ENCODE measurements at regions not wholly inside any gene's neighbourhood (a gene's known extent, or its start where the extent isn't known, plus 50 kb on each side); places are given as distances from the start of the nearest gene placed in this dataset.
A peak's percentile ranks its signal among the peaks of the same experiment; 100 is the strongest.

DNA sequence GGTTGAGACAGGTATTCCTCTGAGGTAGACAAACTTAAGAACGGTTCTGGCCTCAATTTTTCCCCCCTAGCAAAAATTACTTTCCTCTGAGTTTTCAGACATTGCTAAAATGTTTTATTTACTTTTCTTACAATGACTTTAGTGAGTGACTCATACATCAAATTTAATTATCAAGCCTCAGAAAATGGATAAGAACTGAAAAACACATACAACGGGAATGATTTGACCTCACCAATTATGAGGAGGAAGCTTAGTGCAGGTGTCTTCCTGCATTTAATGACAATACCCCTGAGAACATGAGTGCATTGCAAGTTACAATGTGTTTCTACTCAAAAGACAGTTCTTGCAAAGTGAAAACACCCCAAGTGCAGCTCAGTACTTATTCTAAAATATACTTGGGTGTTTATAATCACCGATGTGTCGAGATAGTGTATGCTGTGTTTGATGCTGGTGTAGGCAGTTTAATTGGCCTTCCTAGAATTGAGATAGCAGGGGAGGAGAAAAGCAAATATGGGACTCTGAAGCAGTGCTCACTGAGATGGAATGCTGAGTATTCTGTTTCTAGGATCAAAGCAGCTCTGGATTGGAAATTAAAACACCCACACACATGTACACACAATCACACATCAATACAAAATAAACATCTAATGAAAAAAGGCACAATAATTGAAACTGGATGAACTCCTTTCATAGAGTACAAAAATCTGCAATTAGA is 189.5 kb upstream of the SLC10A2 start:
- DNase-seq: no peak

DNA sequence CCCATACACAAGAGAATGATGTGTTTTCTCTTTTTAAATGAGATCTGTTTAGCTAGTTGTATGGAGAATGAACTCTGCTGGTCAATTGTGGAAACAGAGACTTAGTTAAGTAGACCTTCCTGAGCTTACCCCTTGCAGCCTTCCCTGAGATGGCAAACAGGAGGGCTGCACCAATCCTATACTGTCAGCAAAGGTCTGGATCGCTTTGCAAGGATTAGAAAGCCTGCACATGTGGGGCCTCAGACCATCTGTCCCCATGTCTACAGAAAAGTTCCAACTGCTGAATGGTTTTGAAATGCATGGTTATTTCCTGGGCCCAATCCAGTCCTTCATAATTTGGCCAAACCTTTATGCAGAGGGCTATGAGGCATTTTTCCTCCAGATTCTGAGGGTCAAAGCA is 183.9 kb upstream of the SLC10A2 start:
- DNase-seq: no peak

DNA sequence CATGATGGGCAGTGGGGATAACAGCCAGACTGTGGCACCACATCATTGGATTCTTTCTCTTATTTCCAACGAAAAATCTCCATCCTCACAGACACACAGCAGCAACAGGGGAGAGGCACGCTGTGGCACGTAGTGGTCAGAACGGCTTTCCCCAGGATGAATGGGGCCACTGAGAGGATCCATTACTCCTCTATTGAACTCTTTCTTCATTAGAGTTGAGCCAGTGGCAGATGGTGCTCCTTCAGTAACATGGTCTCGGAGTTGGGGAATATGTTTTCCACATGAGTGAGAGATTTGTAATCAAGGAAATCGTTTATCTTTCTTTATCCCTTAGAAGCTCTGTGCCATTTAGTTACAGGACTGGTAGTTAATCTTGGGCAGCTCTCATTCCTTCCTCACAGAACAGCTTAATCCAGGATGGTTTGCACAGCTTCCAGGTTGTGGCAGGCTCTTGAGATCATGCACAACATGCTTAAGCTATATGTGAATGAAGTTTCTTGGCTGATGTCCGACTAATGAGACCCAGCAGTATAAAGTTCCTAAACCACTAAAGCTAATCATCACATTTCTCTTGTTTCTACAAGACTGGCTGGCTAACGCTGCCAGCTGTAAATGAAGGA is 180.5 kb upstream of the SLC10A2 start:
- no peak for DNase-seq

GRCh38 chr13:103243495-103243894 is 177.3 kb upstream of the SLC10A2 start:
- no peak for DNase-seq

GRCh38 chr13:103238441-103238840 is 172.2 kb upstream of the SLC10A2 start:
- no peak for DNase-seq

DNA sequence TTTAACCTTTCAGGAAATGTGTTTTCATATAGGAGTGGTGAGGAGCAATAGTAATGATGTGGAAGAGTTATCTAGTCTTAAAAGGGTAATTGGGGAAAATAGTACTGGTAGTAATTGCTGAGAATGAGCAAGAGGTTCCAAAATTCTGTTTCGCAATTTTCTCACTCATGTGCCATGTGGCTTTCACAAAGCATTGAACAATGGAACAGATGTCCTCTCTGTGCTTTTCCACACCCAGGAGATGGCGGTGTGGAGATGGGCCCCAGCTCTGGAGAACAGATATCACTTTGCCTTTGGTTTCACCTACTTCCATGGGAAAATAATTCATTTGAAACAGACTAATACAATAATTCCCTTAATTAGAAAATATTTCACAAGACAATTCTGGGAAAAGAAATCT is 170.0 kb upstream of the SLC10A2 start:
- no peak for DNase-seq

GRCh38 chr13:103229674-103230073 is 163.5 kb upstream of the SLC10A2 start:
- no peak for DNase-seq

DNA sequence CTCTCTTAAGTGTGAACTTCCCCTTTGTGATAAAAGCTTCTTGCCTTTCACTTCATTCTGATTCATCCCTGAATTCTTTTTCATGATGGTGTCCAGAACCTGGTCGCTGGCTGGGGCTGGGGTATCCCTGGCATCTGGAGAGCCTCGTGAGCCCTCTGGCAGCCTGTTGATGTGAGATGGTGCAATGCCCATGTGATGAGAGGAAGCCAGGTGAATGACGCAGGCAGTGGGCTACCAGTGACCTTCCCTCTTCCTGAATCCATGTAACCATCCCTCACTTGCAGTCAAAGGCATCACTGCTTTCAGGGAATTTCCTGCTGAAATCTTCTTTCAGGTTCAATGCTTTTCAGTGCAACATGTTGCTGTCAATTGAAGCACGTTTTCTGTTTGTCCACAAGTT is 158.6 kb upstream of the SLC10A2 start:
- no peak for DNase-seq

- DNase-seq: no peak
Measured at GRCh38 chr13:103222683-103223082, 156.5 kb upstream of the SLC10A2 start.

DNA sequence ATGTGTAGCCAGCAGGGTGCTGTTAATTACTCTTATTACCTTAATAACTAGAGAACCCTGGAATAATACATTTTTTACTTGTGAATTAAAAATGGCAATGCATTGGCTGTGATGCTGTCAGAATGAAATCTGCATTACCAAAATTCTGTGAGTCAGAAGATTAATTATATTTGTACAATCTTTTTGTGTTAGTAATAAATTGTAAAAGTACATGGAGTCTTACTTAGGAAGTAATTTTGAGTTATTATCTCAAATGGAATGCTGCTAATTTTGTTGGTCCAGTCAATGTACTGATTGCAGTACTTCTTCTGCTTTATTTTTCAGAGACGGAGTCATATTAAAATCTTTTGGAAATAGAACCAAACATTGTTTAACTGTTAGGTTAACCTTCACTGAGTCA is 152.0 kb upstream of the SLC10A2 start:
- no peak for DNase-seq

DNA sequence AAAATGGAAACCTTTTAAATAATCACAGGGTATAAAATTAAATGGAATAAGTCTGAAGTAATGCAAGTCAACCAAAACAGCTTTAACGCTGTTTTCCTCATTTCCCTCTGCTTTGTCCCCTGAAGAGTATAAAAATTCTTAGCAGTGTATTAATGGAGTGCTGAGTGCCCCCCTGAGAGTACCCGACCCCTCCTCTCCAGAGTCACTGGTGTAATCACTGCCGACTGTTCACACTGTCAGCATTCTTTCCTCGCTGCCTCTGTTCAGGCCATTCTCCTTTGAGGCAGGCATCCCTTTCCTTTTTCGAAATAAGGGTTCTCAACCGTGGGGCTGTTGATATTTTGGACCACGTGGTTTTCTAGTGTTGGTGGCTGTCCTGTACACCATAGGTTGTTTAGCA is 146.9 kb upstream of the SLC10A2 start:
- no peak for DNase-seq

GRCh38 chr13:103210348-103210747 is 144.1 kb upstream of the SLC10A2 start:
- no peak for DNase-seq

GRCh38 chr13:103203735-103204330 is 137.6 kb upstream of the SLC10A2 start:
- peak; percentile 45 for DNase-seq

- DNase-seq: no peak
Measured at GRCh38 chr13:103200118-103200885, 134.1 kb upstream of the SLC10A2 start.

- no peak for DNase-seq
Measured at GRCh38 chr13:103199380-103200088, 133.3 kb upstream of the SLC10A2 start.

DNA sequence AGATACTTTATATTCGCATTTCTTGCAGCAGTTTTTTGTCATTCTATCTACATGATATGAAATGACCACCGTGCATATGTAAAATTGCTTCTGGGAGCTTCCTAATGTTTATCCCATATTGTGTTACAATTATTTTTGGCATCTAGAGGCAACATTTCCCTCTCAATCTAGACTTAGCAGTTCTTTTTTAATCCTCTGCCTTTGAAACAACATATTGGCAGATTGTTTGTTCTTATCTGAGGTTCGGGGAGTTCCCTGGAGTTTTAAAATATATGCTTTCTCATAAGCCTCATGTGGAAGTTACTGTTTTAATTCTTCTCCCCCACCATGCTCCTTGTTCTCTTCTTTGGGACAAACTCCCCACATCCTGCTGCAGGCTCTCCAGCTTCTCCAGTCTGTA is 130.1 kb upstream of the SLC10A2 start:
- DNase-seq: no peak

DNA sequence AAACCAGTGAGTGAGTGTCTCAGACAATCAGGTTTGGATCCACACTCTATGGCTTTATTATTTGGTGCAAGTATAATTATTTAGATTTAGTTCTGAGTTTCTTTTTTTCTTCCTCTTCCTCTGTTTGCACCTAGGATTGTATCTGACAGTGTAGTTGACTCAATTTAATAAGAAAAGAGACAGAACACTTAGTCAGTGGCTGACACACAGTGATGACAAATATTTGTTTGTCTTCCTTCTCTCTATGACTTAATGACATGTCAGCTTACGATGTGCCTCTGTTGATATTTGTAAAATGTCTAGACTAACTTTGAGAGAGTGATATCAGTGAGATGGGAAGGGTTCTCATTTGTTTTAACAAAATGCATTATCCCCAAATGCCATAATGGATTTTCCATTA is 129.5 kb upstream of the SLC10A2 start:
- DNase-seq: no peak

DNA sequence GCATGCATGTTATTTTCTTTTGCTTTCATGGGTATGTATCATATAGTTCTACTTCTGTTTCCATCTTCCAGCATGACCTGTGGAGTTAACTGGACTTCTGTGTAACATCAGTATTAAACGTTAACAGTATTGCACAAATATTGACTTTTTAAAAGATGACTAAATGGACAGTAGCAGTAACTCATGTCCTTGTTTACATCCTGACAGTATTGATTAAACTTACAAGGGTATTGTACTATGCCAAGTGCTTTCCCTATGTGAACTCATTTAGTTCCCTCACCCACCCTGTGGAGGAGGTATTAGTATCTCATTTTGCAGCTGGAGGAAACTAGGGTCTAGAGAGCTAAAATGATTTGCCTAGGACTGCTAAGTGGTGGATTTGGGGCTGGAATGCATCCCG is 128.7 kb upstream of the SLC10A2 start:
- no peak for DNase-seq

DNA sequence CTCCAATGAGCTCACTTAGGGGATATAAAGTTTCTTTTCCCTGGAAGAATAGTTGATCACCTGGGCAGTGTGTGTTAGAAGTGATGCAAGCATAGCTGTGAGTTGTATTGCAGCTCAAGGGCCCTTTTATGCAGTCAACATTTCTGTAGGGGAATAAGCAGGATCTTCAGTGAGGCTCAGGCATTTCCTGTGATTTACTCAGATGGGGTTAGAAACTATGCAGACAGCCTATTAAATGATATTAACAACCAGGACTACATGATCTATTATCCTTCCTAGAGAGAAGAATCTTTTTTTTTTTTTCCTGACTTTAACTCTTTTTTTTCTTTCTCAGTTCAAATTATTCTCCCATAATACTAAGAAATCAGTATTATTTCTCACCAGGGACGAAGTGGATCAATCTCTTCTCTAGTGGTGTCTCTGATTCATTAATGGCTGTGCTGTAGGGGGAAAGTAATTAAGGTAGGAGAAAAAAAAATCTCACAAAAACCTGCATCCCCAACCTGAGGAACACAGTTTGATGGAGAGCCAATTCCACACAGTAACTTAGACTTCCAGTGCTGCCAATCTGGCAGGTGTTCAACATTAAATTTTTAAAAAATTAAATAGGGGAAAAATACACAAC is 126.4 kb upstream of the SLC10A2 start:
- no peak for DNase-seq

GRCh38 chr13:103190841-103191240 is 124.6 kb upstream of the SLC10A2 start:
- DNase-seq: no peak

- DNase-seq: no peak
Measured at GRCh38 chr13:103188713-103189326, 122.6 kb upstream of the SLC10A2 start.

DNA sequence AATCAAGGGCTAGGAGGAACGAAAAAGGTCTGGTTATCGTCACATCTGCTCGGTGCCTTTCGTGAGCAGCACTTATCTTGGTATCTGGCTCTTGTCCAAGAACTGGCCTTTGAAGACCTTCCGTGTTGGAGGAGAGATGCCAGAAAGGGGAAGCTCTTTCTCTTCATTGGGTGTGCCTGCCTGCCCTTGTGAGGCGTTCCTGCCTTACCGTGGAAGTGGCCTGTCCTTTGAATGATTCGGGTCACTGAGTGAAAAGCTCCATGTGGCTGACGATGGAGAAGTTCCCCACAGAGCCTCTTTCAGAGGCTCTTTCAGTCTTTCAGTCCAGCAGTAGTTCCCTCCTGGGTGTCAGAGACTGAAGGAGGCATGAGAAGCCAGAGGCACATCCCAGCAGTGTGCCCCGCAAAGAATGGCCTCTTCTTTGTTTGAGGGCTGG is 121.5 kb upstream of the SLC10A2 start:
- DNase-seq: no peak

All from DMS153 (cell line).